HEK293 (cell line): ENCODE measurements at regions not wholly inside any gene's neighbourhood (a gene's known extent, or its start where the extent isn't known, plus 50 kb on each side); places are given as distances from the start of the nearest gene placed in this dataset.

Source experiments
- CTCF ChIA-PET: fragments of 350-600 bp; formaldehyde crosslinking; extraction: SDS; loops from one replicate; lab custom pipeline; 2021; ENCODE audit warnings: antibody characterized with exemption; lab: Yijun Ruan, JAX
- POLR2A ChIA-PET: fragments of 300-600 bp; formaldehyde crosslinking; extraction: SDS; loops from one replicate; lab custom pipeline; 2020; ENCODE audit warnings: antibody characterized with exemption, inconsistent platforms; lab: Yijun Ruan, JAX
- H3K27ac ChIP-seq: fragments of 200-500 bp; sonication (Bioruptor generic); 2 replicates; pipeline ENCODE4 v1.5.1; 2014; ENCODE audit warnings: low read depth, low read length, control low read depth, inconsistent platforms; ENCODE audit errors: extremely low read depth
- H3K36me3 ChIP-seq, 2 experiments: fragments of 200-500 bp in 1 of 2; sonication (Bioruptor generic) in 1 of 2; 1 replicate in 1 of 2; 2 replicates in 1 of 2; pipeline ENCODE4 v1.5.1; 2014 to 2017; ENCODE audit warnings: inconsistent platforms in 2 of 2, low read length in 2 of 2; ENCODE audit not compliant: control insufficient read depth in 2 of 2, insufficient read depth in 1 of 2
- H3K4me1 ChIP-seq: fragments of 200-500 bp; sonication (Bioruptor generic); 2 replicates; pipeline ENCODE4 v1.5.1; 2014; ENCODE audit warnings: mild to moderate bottlenecking, low read length, inconsistent platforms; ENCODE audit not compliant: control insufficient read depth, insufficient read depth
- H3K4me3 ChIP-seq: 2 replicates; pipeline ENCODE4 v1.5.1; 2011; ENCODE audit warnings: low read depth, mild to moderate bottlenecking, control low read depth, low read length, moderate library complexity
- H3K9me3 ChIP-seq: fragments of 200-500 bp; sonication (Bioruptor generic); 2 replicates; pipeline ENCODE4 v1.5.1; 2014; ENCODE audit warnings: low read depth, low read length, inconsistent platforms; ENCODE audit not compliant: control insufficient read depth, insufficient read depth
- BCL11B ChIP-seq: fragments of 450-650 bp; formaldehyde crosslinking; IDR thresholded peaks from 2 replicates; pipeline ENCODE4 v1.5.1; 2016; ENCODE audit warnings: low read depth, missing biosample characterization, missing genetic modification characterization
- EGR2 ChIP-seq: fragments of 450-650 bp; formaldehyde crosslinking; IDR thresholded peaks from 2 replicates; pipeline ENCODE4 v1.5.1; 2016; ENCODE audit warnings: low read depth, missing biosample characterization, missing genetic modification characterization
- IKZF3 ChIP-seq: fragments of 450-650 bp; IDR thresholded peaks from 2 replicates; pipeline ENCODE4 v1.5.0; 2018; ENCODE audit warnings: missing biosample characterization, mild to moderate bottlenecking, missing genetic modification characterization, moderate library complexity
- KLF8 ChIP-seq: fragments of 450-650 bp; formaldehyde crosslinking; IDR thresholded peaks from 2 replicates; pipeline ENCODE4 v1.5.1; 2016; ENCODE audit warnings: missing biosample characterization, missing genetic modification characterization
- TCF7L2 ChIP-seq: IDR thresholded peaks from 2 replicates; pipeline ENCODE4 v1.6.1; 2011; ENCODE audit warnings: low read depth, mild to moderate bottlenecking, inconsistent platforms, low read length, moderate library complexity, borderline replicate concordance
- ZBTB1 ChIP-seq: fragments of 450-650 bp; formaldehyde crosslinking; IDR thresholded peaks from 2 replicates; pipeline ENCODE4 v1.5.1; 2016; ENCODE audit warnings: missing biosample characterization, missing genetic modification characterization
- ZBTB21 ChIP-seq: fragments of 450-650 bp; formaldehyde crosslinking; IDR thresholded peaks from 2 replicates; pipeline ENCODE4 v1.5.1; 2017; ENCODE audit warnings: missing biosample characterization, missing genetic modification characterization
- ZFP41 ChIP-seq: fragments of 450-650 bp; formaldehyde crosslinking; IDR thresholded peaks from 2 replicates; pipeline ENCODE4 v1.5.1; 2016; ENCODE audit warnings: missing biosample characterization, missing genetic modification characterization, borderline replicate concordance
- ZNF132 ChIP-seq: fragments of 450-650 bp; formaldehyde crosslinking; IDR thresholded peaks from 2 replicates; pipeline ENCODE4 v1.5.1; 2017; ENCODE audit warnings: missing biosample characterization, missing genetic modification characterization, borderline replicate concordance
- ZNF416 ChIP-seq: fragments of 450-650 bp; formaldehyde crosslinking; IDR thresholded peaks from 2 replicates; pipeline ENCODE4 v1.5.1; 2016; ENCODE audit warnings: missing biosample characterization, missing genetic modification characterization
- ZNF501 ChIP-seq: fragments of 450-650 bp; formaldehyde crosslinking; IDR thresholded peaks from 2 replicates; pipeline ENCODE4 v1.5.1; 2016; ENCODE audit warnings: missing biosample characterization, missing genetic modification characterization
- ZNF624 ChIP-seq: fragments of 450-650 bp; formaldehyde crosslinking; IDR thresholded peaks from 2 replicates; pipeline ENCODE4 v1.5.1; 2017; ENCODE audit warnings: missing biosample characterization, missing genetic modification characterization
- ZNF626 ChIP-seq: fragments of 450-650 bp; sonication (Bioruptor Pico); formaldehyde crosslinking; IDR thresholded peaks from 2 replicates; pipeline ENCODE4 v1.5.1; 2018; ENCODE audit warnings: missing biosample characterization, missing genetic modification characterization, inconsistent platforms
- ZNF654 ChIP-seq: fragments of 450-650 bp; formaldehyde crosslinking; IDR thresholded peaks from 2 replicates; pipeline ENCODE4 v1.5.1; 2016; ENCODE audit warnings: low read depth, missing biosample characterization, missing genetic modification characterization
- ZNF76 ChIP-seq: fragments of 450-650 bp; formaldehyde crosslinking; IDR thresholded peaks from 2 replicates; pipeline ENCODE4; 2016; ENCODE audit warnings: low read depth, missing biosample characterization, missing genetic modification characterization, borderline replicate concordance
- ZSCAN23 ChIP-seq: fragments of 450-650 bp; formaldehyde crosslinking; IDR thresholded peaks from 2 replicates; pipeline ENCODE4 v1.5.1; 2016; ENCODE audit warnings: missing biosample characterization, missing genetic modification characterization
- ZSCAN30 ChIP-seq: fragments of 450-650 bp; IDR thresholded peaks from 2 replicates; pipeline ENCODE4 v1.5.1; 2018; ENCODE audit warnings: missing biosample characterization, mild to moderate bottlenecking, missing genetic modification characterization, moderate library complexity
- ZXDB ChIP-seq: fragments of 450-650 bp; formaldehyde crosslinking; IDR thresholded peaks from 2 replicates; pipeline ENCODE4 v1.5.1; 2016; ENCODE audit warnings: missing biosample characterization, missing genetic modification characterization
- TF ChIP-seq, protein P1 (sequence below): fragments of 450-650 bp; formaldehyde crosslinking; IDR thresholded peaks from 2 replicates; pipeline ENCODE4 v1.5.1; 2016; ENCODE audit warnings: missing biosample characterization, missing genetic modification characterization, borderline replicate concordance
- TF ChIP-seq, protein P2 (sequence below): fragments of 450-650 bp; IDR thresholded peaks from 2 replicates; pipeline ENCODE4 v1.5.1; 2018; ENCODE audit warnings: missing biosample characterization, missing genetic modification characterization
- TF ChIP-seq, protein P3 (sequence below): fragments of 450-650 bp; formaldehyde crosslinking; IDR thresholded peaks from 2 replicates; pipeline ENCODE4 v1.5.1; 2016; ENCODE audit warnings: missing biosample characterization, missing genetic modification characterization, borderline replicate concordance
- TF ChIP-seq, protein P4 (sequence below): fragments of 450-650 bp; formaldehyde crosslinking; IDR thresholded peaks from 2 replicates; pipeline ENCODE4 v1.5.1; 2016; ENCODE audit warnings: missing biosample characterization, missing genetic modification characterization

DNA sequence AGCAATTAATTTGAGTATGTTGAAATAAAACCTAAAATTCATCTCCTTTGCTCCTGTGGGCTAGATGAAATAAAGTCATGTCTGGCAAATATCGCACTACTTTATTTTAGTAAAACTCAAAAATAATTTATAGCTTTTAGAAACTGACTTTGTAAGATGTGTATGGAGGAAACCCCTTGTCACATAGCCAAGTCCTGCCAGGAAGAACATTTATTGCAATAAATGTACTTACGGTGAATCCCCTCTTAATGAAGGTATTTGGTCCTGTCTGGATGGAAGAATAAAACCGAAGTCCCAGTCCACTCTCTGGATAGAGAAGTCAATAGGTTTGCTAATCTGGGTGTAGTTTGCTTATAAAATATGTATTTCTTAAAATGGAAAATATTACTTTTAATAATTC is 1226.8 kb upstream of the MAP3K7 start (continued):
- TF ChIP-seq, protein P1, sequence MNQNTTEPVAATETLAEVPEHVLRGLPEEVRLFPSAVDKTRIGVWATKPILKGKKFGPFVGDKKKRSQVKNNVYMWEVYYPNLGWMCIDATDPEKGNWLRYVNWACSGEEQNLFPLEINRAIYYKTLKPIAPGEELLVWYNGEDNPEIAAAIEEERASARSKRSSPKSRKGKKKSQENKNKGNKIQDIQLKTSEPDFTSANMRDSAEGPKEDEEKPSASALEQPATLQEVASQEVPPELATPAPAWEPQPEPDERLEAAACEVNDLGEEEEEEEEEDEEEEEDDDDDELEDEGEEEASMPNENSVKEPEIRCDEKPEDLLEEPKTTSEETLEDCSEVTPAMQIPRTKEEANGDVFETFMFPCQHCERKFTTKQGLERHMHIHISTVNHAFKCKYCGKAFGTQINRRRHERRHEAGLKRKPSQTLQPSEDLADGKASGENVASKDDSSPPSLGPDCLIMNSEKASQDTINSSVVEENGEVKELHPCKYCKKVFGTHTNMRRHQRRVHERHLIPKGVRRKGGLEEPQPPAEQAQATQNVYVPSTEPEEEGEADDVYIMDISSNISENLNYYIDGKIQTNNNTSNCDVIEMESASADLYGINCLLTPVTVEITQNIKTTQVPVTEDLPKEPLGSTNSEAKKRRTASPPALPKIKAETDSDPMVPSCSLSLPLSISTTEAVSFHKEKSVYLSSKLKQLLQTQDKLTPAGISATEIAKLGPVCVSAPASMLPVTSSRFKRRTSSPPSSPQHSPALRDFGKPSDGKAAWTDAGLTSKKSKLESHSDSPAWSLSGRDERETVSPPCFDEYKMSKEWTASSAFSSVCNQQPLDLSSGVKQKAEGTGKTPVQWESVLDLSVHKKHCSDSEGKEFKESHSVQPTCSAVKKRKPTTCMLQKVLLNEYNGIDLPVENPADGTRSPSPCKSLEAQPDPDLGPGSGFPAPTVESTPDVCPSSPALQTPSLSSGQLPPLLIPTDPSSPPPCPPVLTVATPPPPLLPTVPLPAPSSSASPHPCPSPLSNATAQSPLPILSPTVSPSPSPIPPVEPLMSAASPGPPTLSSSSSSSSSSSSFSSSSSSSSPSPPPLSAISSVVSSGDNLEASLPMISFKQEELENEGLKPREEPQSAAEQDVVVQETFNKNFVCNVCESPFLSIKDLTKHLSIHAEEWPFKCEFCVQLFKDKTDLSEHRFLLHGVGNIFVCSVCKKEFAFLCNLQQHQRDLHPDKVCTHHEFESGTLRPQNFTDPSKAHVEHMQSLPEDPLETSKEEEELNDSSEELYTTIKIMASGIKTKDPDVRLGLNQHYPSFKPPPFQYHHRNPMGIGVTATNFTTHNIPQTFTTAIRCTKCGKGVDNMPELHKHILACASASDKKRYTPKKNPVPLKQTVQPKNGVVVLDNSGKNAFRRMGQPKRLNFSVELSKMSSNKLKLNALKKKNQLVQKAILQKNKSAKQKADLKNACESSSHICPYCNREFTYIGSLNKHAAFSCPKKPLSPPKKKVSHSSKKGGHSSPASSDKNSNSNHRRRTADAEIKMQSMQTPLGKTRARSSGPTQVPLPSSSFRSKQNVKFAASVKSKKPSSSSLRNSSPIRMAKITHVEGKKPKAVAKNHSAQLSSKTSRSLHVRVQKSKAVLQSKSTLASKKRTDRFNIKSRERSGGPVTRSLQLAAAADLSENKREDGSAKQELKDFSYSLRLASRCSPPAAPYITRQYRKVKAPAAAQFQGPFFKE, result no peak
- TF ChIP-seq ZNF501 (tag by site-specific recombination), result no peak
- TF ChIP-seq ZNF416 (tag by site-specific recombination), result no peak
- no peak for TF ChIP-seq ZNF624 (tag by site-specific recombination)
- TF ChIP-seq TCF7L2, result no peak
- no peak for TF ChIP-seq ZNF626 (tag by site-specific recombination)
- TF ChIP-seq ZSCAN23 (tag by site-specific recombination), result no peak
- TF ChIP-seq, protein P2, sequence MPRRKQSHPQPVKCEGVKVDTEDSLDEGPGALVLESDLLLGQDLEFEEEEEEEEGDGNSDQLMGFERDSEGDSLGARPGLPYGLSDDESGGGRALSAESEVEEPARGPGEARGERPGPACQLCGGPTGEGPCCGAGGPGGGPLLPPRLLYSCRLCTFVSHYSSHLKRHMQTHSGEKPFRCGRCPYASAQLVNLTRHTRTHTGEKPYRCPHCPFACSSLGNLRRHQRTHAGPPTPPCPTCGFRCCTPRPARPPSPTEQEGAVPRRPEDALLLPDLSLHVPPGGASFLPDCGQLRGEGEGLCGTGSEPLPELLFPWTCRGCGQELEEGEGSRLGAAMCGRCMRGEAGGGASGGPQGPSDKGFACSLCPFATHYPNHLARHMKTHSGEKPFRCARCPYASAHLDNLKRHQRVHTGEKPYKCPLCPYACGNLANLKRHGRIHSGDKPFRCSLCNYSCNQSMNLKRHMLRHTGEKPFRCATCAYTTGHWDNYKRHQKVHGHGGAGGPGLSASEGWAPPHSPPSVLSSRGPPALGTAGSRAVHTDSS (tag by site-specific recombination), result no peak
- TF ChIP-seq, protein P3, sequence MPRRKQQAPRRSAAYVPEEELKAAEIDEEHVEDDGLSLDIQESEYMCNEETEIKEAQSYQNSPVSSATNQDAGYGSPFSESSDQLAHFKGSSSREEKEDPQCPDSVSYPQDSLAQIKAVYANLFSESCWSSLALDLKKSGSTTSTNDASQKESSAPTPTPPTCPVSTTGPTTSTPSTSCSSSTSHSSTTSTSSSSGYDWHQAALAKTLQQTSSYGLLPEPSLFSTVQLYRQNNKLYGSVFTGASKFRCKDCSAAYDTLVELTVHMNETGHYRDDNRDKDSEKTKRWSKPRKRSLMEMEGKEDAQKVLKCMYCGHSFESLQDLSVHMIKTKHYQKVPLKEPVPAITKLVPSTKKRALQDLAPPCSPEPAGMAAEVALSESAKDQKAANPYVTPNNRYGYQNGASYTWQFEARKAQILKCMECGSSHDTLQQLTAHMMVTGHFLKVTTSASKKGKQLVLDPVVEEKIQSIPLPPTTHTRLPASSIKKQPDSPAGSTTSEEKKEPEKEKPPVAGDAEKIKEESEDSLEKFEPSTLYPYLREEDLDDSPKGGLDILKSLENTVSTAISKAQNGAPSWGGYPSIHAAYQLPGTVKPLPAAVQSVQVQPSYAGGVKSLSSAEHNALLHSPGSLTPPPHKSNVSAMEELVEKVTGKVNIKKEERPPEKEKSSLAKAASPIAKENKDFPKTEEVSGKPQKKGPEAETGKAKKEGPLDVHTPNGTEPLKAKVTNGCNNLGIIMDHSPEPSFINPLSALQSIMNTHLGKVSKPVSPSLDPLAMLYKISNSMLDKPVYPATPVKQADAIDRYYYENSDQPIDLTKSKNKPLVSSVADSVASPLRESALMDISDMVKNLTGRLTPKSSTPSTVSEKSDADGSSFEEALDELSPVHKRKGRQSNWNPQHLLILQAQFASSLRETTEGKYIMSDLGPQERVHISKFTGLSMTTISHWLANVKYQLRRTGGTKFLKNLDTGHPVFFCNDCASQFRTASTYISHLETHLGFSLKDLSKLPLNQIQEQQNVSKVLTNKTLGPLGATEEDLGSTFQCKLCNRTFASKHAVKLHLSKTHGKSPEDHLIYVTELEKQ, result no peak
- TF ChIP-seq EGR2 (tag by site-specific recombination), result no peak
- TF ChIP-seq ZSCAN30, result no peak

DNA sequence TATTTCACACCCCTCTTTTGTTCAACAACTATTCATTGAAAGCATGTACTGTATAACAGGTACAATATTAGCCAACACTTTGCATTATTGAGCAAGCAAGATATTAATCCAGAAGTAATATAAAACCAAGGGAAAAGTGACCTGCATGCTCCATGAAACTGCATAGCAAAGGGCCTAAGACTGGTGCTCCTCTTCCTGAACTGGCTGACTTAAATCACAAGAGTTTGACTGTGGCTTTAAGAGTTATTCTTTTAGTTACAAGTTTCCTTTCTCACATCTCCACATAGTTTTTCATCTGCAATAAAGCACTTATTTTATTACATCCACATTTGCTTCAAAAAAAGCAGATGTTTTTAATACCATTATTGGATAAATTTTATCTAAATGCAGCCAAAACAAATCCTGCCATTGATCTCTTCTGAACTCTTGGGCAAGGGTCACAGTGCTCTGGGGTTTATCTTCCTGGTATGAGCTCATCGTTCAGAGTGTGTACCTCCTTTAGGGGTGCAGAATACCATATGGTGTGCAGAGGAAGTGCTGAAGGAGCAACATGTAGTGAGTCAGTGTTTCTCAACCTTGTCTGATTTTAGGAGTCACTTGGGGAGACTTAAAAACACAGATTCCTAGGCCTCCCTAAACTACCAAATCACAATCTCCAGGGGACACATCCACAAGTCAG is 1225.9 kb upstream of the MAP3K7 start:
- CTCF ChIA-PET, result no interaction called here
- Histone ChIP-seq H3K27ac (no peak overlapping the region), H3K36me3 (no peaks in the 10 kb centered on the region), H3K4me1 (no peaks in the 10 kb centered on the region), H3K4me3 (no peak overlapping the region)
- TF ChIP-seq IKZF3 (tag by site-specific recombination), result no peak
- TF ChIP-seq, all 188 proteins: peak for 0
- no peaks in the 10 kb centered on the region for H3K9me3 ChIP-seq
- POLR2A ChIA-PET, result interaction anchor here (0.6 kb wide), 1 partner anchor 24 kb away, joined by 3 read pairs; no protein-coding TSS in a partner anchor

DNA sequence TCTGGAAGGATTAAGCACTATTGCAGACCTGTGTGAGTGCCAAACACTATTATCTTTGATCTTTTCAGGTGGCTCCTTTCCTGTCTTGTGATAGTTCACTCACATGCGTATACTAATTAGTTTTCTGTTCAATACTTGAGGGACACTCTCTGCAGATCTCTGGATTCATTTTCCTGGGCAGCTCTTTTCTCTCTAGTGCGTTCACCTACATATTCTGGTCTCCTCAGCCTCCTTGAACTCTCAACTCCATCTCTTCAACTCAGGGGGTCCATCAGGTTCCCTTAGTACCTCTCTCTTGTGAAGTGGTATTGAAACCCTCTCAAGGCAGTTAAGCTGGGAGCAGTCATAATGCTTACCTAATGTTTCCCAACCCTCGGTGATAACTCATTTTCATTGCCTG is 1218.1 kb upstream of the MAP3K7 start:
- no peak overlapping the region for H3K27ac ChIP-seq
- POLR2A ChIA-PET, result no interaction called here
- H3K4me1 ChIP-seq, result no peaks in the 10 kb centered on the region
- no peak overlapping the region for H3K4me3 ChIP-seq
- H3K36me3 ChIP-seq, result no peaks in the 10 kb centered on the region
- CTCF ChIA-PET, result no interaction called here
- H3K9me3 ChIP-seq, result no peaks in the 10 kb centered on the region
- TF ChIP-seq BCL11B, result no peak
- no peak for TF ChIP-seq ZFP41 (tag by site-specific recombination)
- TF ChIP-seq ZNF76, result no peak
- TF ChIP-seq ZNF654 (tag by site-specific recombination), result no peak
- TF ChIP-seq ZBTB21 (tag by site-specific recombination), result no peak
- no peak for TF ChIP-seq KLF8 (tag by site-specific recombination)
- no peak for TF ChIP-seq ZNF132 (tag by site-specific recombination)
- TF ChIP-seq ZXDB (tag by site-specific recombination), result no peak
- TF ChIP-seq, protein P4, sequence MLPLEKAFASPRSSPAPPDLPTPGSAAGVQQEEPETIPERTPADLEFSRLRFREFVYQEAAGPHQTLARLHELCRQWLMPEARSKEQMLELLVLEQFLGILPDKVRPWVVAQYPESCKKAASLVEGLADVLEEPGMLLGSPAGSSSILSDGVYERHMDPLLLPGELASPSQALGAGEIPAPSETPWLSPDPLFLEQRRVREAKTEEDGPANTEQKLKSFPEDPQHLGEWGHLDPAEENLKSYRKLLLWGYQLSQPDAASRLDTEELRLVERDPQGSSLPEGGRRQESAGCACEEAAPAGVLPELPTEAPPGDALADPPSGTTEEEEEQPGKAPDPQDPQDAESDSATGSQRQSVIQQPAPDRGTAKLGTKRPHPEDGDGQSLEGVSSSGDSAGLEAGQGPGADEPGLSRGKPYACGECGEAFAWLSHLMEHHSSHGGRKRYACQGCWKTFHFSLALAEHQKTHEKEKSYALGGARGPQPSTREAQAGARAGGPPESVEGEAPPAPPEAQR (tag by site-specific recombination), result no peak
- no peak for TF ChIP-seq ZBTB1
